ENCODE measurements at regions not wholly inside any gene's neighbourhood (a gene's known extent, or its start where the extent isn't known, plus 50 kb on each side); places are given as distances from the start of the nearest gene placed in this dataset.

DNA sequence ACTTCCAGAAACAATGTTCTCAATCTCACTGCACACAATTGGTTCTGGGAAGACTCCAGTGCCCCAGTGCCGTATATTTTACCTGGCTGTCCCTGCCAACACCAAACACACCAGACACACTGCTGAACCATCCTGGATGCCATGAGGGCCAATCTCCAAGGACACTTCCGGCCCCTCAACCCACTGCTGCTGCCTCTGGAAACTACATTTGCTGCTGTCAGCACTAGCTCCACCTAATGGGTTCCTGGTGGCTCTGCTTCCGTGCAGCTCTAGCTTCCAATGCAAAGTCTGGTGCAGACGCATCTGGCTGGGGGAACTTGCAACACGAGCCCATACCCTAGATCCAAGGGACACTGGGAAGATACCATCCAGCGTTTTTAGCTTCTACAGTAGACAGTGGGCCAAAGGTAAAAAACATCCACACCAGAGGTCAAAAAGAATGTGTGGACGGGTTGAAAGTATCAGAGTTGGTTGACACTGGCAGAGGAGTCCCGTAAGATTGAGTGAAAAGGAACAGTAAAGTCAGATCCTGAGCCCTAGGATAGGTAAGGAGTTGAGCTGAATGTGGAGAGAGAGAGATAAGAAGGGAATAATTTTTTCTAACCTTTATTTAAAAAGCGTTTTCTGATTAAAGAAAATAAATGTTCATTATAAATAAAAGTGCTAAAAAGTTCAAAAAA lies 99.7 kb upstream of the KIF2A start:
- TF ChIP-seq, protein P1, sequence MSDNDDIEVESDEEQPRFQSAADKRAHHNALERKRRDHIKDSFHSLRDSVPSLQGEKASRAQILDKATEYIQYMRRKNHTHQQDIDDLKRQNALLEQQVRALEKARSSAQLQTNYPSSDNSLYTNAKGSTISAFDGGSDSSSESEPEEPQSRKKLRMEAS (IDR thresholded peaks at IDR 0.05), result no peak
- TF ChIP-seq, protein P2, sequence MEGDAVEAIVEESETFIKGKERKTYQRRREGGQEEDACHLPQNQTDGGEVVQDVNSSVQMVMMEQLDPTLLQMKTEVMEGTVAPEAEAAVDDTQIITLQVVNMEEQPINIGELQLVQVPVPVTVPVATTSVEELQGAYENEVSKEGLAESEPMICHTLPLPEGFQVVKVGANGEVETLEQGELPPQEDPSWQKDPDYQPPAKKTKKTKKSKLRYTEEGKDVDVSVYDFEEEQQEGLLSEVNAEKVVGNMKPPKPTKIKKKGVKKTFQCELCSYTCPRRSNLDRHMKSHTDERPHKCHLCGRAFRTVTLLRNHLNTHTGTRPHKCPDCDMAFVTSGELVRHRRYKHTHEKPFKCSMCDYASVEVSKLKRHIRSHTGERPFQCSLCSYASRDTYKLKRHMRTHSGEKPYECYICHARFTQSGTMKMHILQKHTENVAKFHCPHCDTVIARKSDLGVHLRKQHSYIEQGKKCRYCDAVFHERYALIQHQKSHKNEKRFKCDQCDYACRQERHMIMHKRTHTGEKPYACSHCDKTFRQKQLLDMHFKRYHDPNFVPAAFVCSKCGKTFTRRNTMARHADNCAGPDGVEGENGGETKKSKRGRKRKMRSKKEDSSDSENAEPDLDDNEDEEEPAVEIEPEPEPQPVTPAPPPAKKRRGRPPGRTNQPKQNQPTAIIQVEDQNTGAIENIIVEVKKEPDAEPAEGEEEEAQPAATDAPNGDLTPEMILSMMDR (IDR thresholded peaks at IDR 0.05; ENCODE audit: low read depth, low read length, missing input control), result no peak
- TF ChIP-seq SP1 (IDR thresholded peaks at IDR 0.05), result no peak
- no peak for TF ChIP-seq TAF1 (conservative IDR thresholded peaks at IDR 0.05)
- TF ChIP-seq, protein P3, sequence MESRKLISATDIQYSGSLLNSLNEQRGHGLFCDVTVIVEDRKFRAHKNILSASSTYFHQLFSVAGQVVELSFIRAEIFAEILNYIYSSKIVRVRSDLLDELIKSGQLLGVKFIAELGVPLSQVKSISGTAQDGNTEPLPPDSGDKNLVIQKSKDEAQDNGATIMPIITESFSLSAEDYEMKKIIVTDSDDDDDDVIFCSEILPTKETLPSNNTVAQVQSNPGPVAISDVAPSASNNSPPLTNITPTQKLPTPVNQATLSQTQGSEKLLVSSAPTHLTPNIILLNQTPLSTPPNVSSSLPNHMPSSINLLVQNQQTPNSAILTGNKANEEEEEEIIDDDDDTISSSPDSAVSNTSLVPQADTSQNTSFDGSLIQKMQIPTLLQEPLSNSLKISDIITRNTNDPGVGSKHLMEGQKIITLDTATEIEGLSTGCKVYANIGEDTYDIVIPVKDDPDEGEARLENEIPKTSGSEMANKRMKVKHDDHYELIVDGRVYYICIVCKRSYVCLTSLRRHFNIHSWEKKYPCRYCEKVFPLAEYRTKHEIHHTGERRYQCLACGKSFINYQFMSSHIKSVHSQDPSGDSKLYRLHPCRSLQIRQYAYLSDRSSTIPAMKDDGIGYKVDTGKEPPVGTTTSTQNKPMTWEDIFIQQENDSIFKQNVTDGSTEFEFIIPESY (IDR thresholded peaks at IDR 0.05), result no peak
- TF ChIP-seq, protein P4, sequence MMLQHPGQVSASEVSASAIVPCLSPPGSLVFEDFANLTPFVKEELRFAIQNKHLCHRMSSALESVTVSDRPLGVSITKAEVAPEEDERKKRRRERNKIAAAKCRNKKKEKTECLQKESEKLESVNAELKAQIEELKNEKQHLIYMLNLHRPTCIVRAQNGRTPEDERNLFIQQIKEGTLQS (IDR thresholded peaks at IDR 0.05), result no peak
